GM12878 (cell line): ENCODE measurements at regions not wholly inside any gene's neighbourhood (a gene's known extent, or its start where the extent isn't known, plus 50 kb on each side); places are given as distances from the start of the nearest gene placed in this dataset.

ENCODE experiments used
- ATF2 ChIP-seq: IDR thresholded peaks from 2 replicates; pipeline ENCODE4 v1.6.1; 2012; ENCODE audit warnings: low read length, inconsistent platforms
- BHLHE40 ChIP-seq, 2 experiments: fragments of 450-650 bp in 1 of 2; IDR thresholded peaks; 2 replicates each; pipeline ENCODE4 v1.6.1; 2011 to 2017; ENCODE audit warnings: low read depth in 2 of 2, borderline replicate concordance in 1 of 2, improper control_type of control experiment in 1 of 2, low read length in 1 of 2, mild to moderate bottlenecking in 1 of 2
- CBX3 ChIP-seq: fragments of 200-600 bp; sonication (generic); IDR thresholded peaks from 2 replicates; pipeline ENCODE4 v1.6.1; 2016; ENCODE audit warnings: low read depth, borderline replicate concordance
- CHD4 ChIP-seq: fragments of 200-600 bp; sonication (generic); IDR thresholded peaks from 2 replicates; pipeline ENCODE4 v1.6.1; 2016; ENCODE audit warnings: mild to moderate bottlenecking
- DPF2 ChIP-seq: fragments of 450-650 bp; IDR thresholded peaks from 2 replicates; pipeline ENCODE4 v1.6.1; 2017; ENCODE audit warnings: mild to moderate bottlenecking
- E4F1 ChIP-seq: fragments of 450-650 bp; IDR thresholded peaks from 2 replicates; pipeline ENCODE4 v1.6.1; 2018; ENCODE audit warnings: borderline replicate concordance, mild to moderate bottlenecking; ENCODE audit not compliant: partially characterized antibody
- ELK1 ChIP-seq: IDR thresholded peaks from 2 replicates; pipeline ENCODE4 v1.6.1; 2012; ENCODE audit warnings: low read depth, low read length, improper control_type of control experiment
- EP300 ChIP-seq, 2 experiments: fragments of 150-350 bp in 1 of 2; IDR thresholded peaks; 2 replicates each; pipeline ENCODE4 v1.6.1; 2011 to 2012; ENCODE audit warnings: low read depth in 2 of 2, low read length in 2 of 2, borderline replicate concordance in 1 of 2, improper control_type of control experiment in 1 of 2, inconsistent platforms in 1 of 2; ENCODE audit not compliant: control insufficient read depth in 1 of 2
- ETV6 ChIP-seq, 2 experiments: fragments of 450-650 bp in 1 of 2; IDR thresholded peaks in 1 of 2; conservative IDR thresholded peaks in 1 of 2; 2 replicates each; pipeline ENCODE4 v1.6.1; 2014; ENCODE audit warnings: antibody characterized with exemption in 1 of 2, borderline replicate concordance in 1 of 2, low read depth in 1 of 2, mild to moderate bottlenecking in 1 of 2, moderate library complexity in 1 of 2
- HDAC6 ChIP-seq: fragments of 200-600 bp; sonication (generic); IDR thresholded peaks from one replicate; pipeline ENCODE4 v1.8.0; 2017; ENCODE audit warnings: antibody characterized with exemption; ENCODE audit not compliant: unreplicated experiment
- IKZF2 ChIP-seq, 2 experiments: fragments of 450-650 bp; IDR thresholded peaks; 2 replicates each; pipeline ENCODE4 v1.6.1; 2017; ENCODE audit warnings: mild to moderate bottlenecking in 2 of 2, moderate library complexity in 2 of 2
- MEF2A ChIP-seq: IDR thresholded peaks from 2 replicates; pipeline ENCODE4 v1.6.1; 2011; ENCODE audit warnings: low read depth, mild to moderate bottlenecking, low read length, moderate library complexity; ENCODE audit not compliant: insufficient read depth
- MTA3 ChIP-seq: IDR thresholded peaks from 2 replicates; pipeline ENCODE4 v1.6.1; 2012; ENCODE audit warnings: low read length, inconsistent platforms, borderline replicate concordance
- NKRF ChIP-seq: fragments of 450-650 bp; conservative IDR thresholded peaks from 2 replicates; pipeline ENCODE4 v1.6.1; 2017; ENCODE audit warnings: mild to moderate bottlenecking, moderate library complexity
- SMAD1 ChIP-seq: fragments of 450-650 bp; IDR thresholded peaks from 2 replicates; pipeline ENCODE4 v1.6.1; 2018; ENCODE audit warnings: mild to moderate bottlenecking, low read depth; ENCODE audit not compliant: partially characterized antibody
- SMC3 ChIP-seq: IDR thresholded peaks from 2 replicates; pipeline ENCODE4 v1.6.1; 2011; ENCODE audit warnings: low read length, improper control_type of control experiment, borderline replicate concordance
- STAT3 ChIP-seq: IDR thresholded peaks from 2 replicates; pipeline ENCODE4 v1.6.1; 2011; ENCODE audit warnings: low read depth, low read length, improper control_type of control experiment
- SUPT20H ChIP-seq: IDR thresholded peaks from 2 replicates; pipeline ENCODE4 v1.6.1; 2011; ENCODE audit warnings: low read depth, mild to moderate bottlenecking, low read length, moderate library complexity, borderline replicate concordance; ENCODE audit not compliant: control insufficient read depth
- TCF12 ChIP-seq: IDR thresholded peaks from 2 replicates; pipeline ENCODE4 v1.6.1; 2011; ENCODE audit warnings: low read depth, mild to moderate bottlenecking, low read length
- TCF3 ChIP-seq: IDR thresholded peaks from 2 replicates; pipeline ENCODE4 v1.6.1; 2012; ENCODE audit warnings: low read depth, mild to moderate bottlenecking, low read length, borderline replicate concordance; ENCODE audit not compliant: insufficient read depth
- ZNF274 ChIP-seq: IDR thresholded peaks from one replicate; pipeline ENCODE4 v1.8.0; 2011; ENCODE audit not compliant: insufficient read length, insufficient read depth
- ZNF384 ChIP-seq: IDR thresholded peaks from 2 replicates; pipeline ENCODE4 v1.6.1; 2012; ENCODE audit warnings: low read depth, mild to moderate bottlenecking, low read length, improper control_type of control experiment, borderline replicate concordance

GRCh38 chr14:97442363-97442762 lies 645.2 kb downstream of the VRK1 start (continued):
- peak in 1 of 2 experiments; percentile 7; a peak in 1 of 4 replicates for TF ChIP-seq BHLHE40 (IDR thresholded peaks at IDR 0.05; ENCODE audit: borderline replicate concordance in 1 of 2, low read depth in 2 of 2, low read length in 1 of 2)
- TF ChIP-seq HDAC6, result no peak
- peak; percentile 65 to 74; a peak in 3 of 4 replicates for TF ChIP-seq EP300 (IDR thresholded peaks at IDR 0.05; ENCODE audit: borderline replicate concordance in 1 of 2, control insufficient read depth in 1 of 2, low read depth in 2 of 2, low read length in 2 of 2)
- no peak for TF ChIP-seq CBX3
- TF ChIP-seq SMAD1, result no peak
- TF ChIP-seq ELK1, result no peak
- no peak for TF ChIP-seq STAT3
- 0 out of 2 replicates have a peak, but pooled peaks have one; percentile 45 for TF ChIP-seq MTA3
- TF ChIP-seq ATF2, result no peak
- no peak for TF ChIP-seq E4F1
- TF ChIP-seq SMC3, result no peak
- TF ChIP-seq ETV6 (conservative IDR thresholded peaks at IDR 0.05 in 1 of 2, IDR thresholded peaks at IDR 0.05 in 1 of 2; ENCODE audit: borderline replicate concordance in 1 of 2, low read depth in 1 of 2), result peak in 1 of 2 experiments; percentile 67; a peak in 1 of 4 replicates
- no peak for TF ChIP-seq SUPT20H
- TF ChIP-seq ZNF384, result no peak
- TF ChIP-seq ZNF274, result no peak
- no peak for TF ChIP-seq MEF2A
- peak; percentile 69 to 70; a peak in 3 of 4 replicates for TF ChIP-seq IKZF2 (IDR thresholded peaks at IDR 0.05)
- no peak for TF ChIP-seq TCF12
- TF ChIP-seq TCF3, result no peak
- TF ChIP-seq NKRF, result no peak
- 0 out of 2 replicates have a peak, but pooled peaks have one; percentile 57 for TF ChIP-seq DPF2
- TF ChIP-seq CHD4, result no peak
